Suprapubic skin (tissue), 4 donors: ENCODE measurements at regions not wholly inside any gene's neighbourhood (a gene's known extent, or its start where the extent isn't known, plus 50 kb on each side); places are given as distances from the start of the nearest gene placed in this dataset.

Experiments used
- DNase-seq, 2 donors: peaks; one replicate each; pipeline ENCODE4 v3.0.0-alpha.2; 2019; ENCODE audit warnings: low spot score in 2 of 2
- H3K27ac ChIP-seq: fragments of 200-600 bp; sonication (generic); one replicate; pipeline ENCODE4 v1.5.1; 2019
- H3K27me3 ChIP-seq: fragments of 200-600 bp; sonication (generic); one replicate; pipeline ENCODE4 v1.5.1; 2019
- H3K36me3 ChIP-seq: fragments of 200-600 bp; sonication (generic); one replicate; pipeline ENCODE4 v1.5.1; 2019
- H3K4me1 ChIP-seq: fragments of 200-600 bp; sonication (generic); one replicate; pipeline ENCODE4 v1.5.1; 2019
- H3K4me3 ChIP-seq: fragments of 200-600 bp; sonication (generic); one replicate; pipeline ENCODE4 v1.5.1; 2019; ENCODE audit warnings: mild to moderate bottlenecking
- H3K9me3 ChIP-seq: fragments of 200-600 bp; sonication (generic); one replicate; pipeline ENCODE4 v1.5.1; 2019
- EP300 ChIP-seq: sonication (generic); formaldehyde crosslinking; IDR thresholded peaks from one replicate; pipeline ENCODE4 v1.6.1; 2017; ENCODE audit warnings: antibody characterized with exemption
- POLR2A ChIP-seq, 2 donors: fragments of 450-650 bp; IDR thresholded peaks; one replicate each; pipeline ENCODE4 v1.6.1; 2017; ENCODE audit warnings: antibody characterized with exemption in 2 of 2, mild to moderate bottlenecking in 2 of 2, moderate library complexity in 2 of 2
- POLR2AphosphoS5 ChIP-seq, 3 donors: sonication (generic); formaldehyde crosslinking; IDR thresholded peaks; one replicate each; pipeline ENCODE4 v1.6.1; 2017; ENCODE audit warnings: antibody characterized with exemption in 3 of 3
- WGBS: methylation state at CpG from one replicate; pipeline ENCODE4 v1.1.5; 2018; 5-methylcytosine and 5-hydroxymethylcytosine counted together
- TF ChIP-seq, protein P1 (sequence below), 2 donors: fragments of 200-600 bp in 1 of 2; fragments of 450-650 bp in 1 of 2; sonication (generic) in 1 of 2; IDR thresholded peaks; one replicate each; pipeline ENCODE4 v1.5.1; 2016 to 2019; ENCODE audit warnings: antibody characterized with exemption in 2 of 2, mild to moderate bottlenecking in 1 of 2, moderate library complexity in 1 of 2

GRCh38 chr4:54541426-54542118 lies 116.2 kb upstream of the KIT start:
- WGBS = 55% methylated on average over 10 of the region's 10 CpGs
- Histone ChIP-seq H3K27ac (no peak overlapping the region), H3K4me1 (peaks cover 16% of the 10 kb centered on the region), H3K9me3 (no peaks in the 10 kb centered on the region), H3K27me3 (no peaks in the 10 kb centered on the region), H3K4me3 (no peak overlapping the region), H3K36me3 (no peaks in the 10 kb centered on the region)
- no peak for DNase-seq
- TF ChIP-seq POLR2A (IDR thresholded peaks at IDR 0.05) (no peak), EP300 (no peak), POLR2AphosphoS5 (IDR thresholded peaks at IDR 0.05) (no peak)
- TF ChIP-seq, protein P1, sequence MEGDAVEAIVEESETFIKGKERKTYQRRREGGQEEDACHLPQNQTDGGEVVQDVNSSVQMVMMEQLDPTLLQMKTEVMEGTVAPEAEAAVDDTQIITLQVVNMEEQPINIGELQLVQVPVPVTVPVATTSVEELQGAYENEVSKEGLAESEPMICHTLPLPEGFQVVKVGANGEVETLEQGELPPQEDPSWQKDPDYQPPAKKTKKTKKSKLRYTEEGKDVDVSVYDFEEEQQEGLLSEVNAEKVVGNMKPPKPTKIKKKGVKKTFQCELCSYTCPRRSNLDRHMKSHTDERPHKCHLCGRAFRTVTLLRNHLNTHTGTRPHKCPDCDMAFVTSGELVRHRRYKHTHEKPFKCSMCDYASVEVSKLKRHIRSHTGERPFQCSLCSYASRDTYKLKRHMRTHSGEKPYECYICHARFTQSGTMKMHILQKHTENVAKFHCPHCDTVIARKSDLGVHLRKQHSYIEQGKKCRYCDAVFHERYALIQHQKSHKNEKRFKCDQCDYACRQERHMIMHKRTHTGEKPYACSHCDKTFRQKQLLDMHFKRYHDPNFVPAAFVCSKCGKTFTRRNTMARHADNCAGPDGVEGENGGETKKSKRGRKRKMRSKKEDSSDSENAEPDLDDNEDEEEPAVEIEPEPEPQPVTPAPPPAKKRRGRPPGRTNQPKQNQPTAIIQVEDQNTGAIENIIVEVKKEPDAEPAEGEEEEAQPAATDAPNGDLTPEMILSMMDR (IDR thresholded peaks at IDR 0.05) = no peak

GRCh38 chr4:54542119-54542438 lies 115.7 kb upstream of the KIT start:
- TF ChIP-seq, protein P1 (IDR thresholded peaks at IDR 0.05) = no peak
- Histone ChIP-seq H3K4me1 (peaks cover 16% of the 10 kb centered on the region), H3K27me3 (no peaks in the 10 kb centered on the region), H3K4me3 (no peak overlapping the region), H3K9me3 (no peaks in the 10 kb centered on the region), H3K27ac (no peak overlapping the region), H3K36me3 (no peaks in the 10 kb centered on the region)
- no peak for DNase-seq
- WGBS = 74% methylated on average over 2 of the region's 2 CpGs

DNA sequence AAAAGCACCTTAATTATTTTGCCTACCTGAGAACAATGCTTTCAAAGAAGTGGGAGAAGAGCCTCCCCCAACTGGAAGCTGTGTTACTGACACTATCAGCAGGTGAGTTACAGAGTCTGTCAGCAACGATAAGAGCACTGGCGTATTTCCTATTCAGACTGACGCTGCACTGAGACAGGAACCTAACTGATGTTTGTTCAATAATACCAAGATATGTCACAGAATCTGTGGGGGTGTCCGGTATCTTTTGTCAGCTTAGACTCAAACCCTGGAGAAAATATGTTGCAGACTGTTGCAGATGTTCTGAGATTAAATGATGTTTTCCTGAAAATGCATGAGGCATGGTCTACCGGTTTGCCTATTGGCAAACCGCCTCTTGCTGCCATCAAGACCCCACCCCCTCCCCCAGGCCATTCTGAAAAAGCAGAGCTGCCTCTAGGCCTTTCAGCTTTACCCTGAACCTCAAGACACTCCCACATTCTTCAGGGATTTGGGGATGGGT lies 115.2 kb upstream of the KIT start:
- peaks cover 20% of the 10 kb centered on the region for H3K4me1 ChIP-seq
- WGBS = 64% methylated on average over 6 of the region's 6 CpGs
- DNase-seq = no peak
- no peaks in the 10 kb centered on the region for H3K9me3 ChIP-seq
- no peak overlapping the region for H3K4me3 ChIP-seq
- no peaks in the 10 kb centered on the region for H3K27me3 ChIP-seq
- peak overlapping the region; percentile 11 for H3K27ac ChIP-seq
- TF ChIP-seq POLR2AphosphoS5 (IDR thresholded peaks at IDR 0.05) (no peak), EP300 (no peak), POLR2A (IDR thresholded peaks at IDR 0.05) (no peak)
- TF ChIP-seq, protein P1 (IDR thresholded peaks at IDR 0.05) = no peak
- no peaks in the 10 kb centered on the region for H3K36me3 ChIP-seq

DNA sequence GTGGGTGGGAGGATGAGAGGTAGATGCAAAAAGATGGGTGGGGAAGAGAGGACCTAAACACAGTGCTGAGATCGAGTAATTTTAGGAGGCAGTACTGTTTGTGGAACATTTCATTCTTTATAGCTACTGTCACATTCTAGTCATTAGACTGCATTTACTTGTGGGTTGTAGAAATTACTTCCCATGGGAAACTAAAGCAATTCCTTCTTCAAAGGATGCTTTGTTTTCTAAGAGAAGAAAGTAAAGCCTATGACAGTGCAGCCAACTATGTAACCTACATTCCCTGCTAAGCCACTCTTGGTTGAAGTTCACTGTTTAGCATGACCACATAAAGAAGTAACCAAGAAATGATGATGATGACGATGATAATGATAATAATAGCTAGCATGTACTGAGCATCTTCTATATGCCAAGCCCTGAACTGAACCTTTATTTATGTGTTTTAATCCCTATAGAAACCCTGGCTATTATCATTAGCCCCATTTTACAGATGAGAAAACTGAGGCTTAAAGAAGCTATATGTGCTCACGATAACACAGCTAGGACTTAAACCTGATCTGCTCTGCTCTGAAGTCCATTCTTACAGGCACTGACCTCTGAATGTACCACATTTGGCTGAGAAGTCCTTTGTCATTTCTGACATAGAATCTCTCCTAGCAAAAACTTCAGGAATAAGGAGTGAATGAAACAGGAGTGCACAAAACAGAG lies 114.5 kb upstream of the KIT start:
- peaks cover 24% of the 10 kb centered on the region for H3K4me1 ChIP-seq
- H3K4me3 ChIP-seq = no peak overlapping the region
- no peaks in the 10 kb centered on the region for H3K9me3 ChIP-seq
- H3K27me3 ChIP-seq = no peaks in the 10 kb centered on the region
- 85% methylated on average over 3 of the region's 3 CpGs for WGBS
- peak overlapping the region; percentile 11 for H3K27ac ChIP-seq
- H3K36me3 ChIP-seq = no peaks in the 10 kb centered on the region
- no peak for TF ChIP-seq EP300
- TF ChIP-seq, protein P1 (IDR thresholded peaks at IDR 0.05) = no peak
- no peak for TF ChIP-seq POLR2A (IDR thresholded peaks at IDR 0.05)
- no peak for TF ChIP-seq POLR2AphosphoS5 (IDR thresholded peaks at IDR 0.05)
- no peak for DNase-seq

DNA sequence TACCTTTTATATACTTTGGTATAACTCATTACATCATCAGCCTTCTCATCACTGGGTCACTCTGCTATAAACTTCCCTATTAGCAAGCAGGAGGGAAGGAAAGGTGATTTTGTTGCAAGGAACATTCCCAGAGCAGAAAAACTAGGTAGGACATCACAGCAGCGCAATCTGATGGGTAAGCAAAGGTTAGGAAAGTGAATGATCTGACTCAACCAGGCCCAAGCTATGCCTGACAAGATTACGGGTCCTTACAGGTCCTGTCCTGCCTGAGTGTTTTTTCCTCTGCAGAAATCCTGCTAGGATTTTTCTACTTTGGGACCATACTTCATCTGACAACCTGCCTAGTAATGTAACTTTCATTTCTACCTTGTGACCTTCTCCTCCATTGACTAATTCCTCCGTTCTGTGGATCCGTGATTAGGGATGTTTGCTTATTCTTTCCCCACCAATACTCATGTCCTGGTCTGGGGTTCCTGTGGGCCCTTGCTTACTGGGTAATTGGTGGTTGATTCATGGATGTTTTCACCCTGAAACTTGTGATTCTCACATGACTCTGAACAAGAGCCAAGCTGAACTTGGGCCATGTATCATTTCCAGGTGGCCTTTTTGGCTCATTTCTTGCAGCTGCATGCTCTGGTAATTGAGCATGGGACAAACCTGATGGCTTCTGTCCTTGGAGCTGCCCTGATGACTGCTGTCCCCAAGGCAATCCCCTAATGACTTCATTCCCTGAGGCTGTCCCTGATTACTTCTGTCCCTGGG lies 111.9 kb upstream of the KIT start:
- Histone ChIP-seq H3K27me3 (no peaks in the 10 kb centered on the region), H3K9me3 (no peaks in the 10 kb centered on the region), H3K27ac (no peak overlapping the region), H3K4me1 (peaks cover 20% of the 10 kb centered on the region), H3K36me3 (no peaks in the 10 kb centered on the region), H3K4me3 (no peak overlapping the region)
- no peak for DNase-seq
- WGBS = 62% methylated on average over 4 of the region's 4 CpGs
- TF ChIP-seq POLR2A (IDR thresholded peaks at IDR 0.05) (no peak), POLR2AphosphoS5 (IDR thresholded peaks at IDR 0.05) (no peak), EP300 (no peak)
- TF ChIP-seq, protein P1 (IDR thresholded peaks at IDR 0.05) = no peak
